Breast epithelium (tissue), 4 donors: ENCODE measurements at regions not wholly inside any gene's neighbourhood (a gene's known extent, or its start where the extent isn't known, plus 50 kb on each side); places are given as distances from the start of the nearest gene placed in this dataset.
"Not testable (repeated sequence)": the region's sequence is repeated elsewhere in the genome, so short reads cannot be mapped to it uniquely, and the experiment has no call there.

Source experiments
- DNase-seq, 2 donors: peaks; one replicate each; pipeline ENCODE4 v3.0.0-alpha.2; 2019; ENCODE audit warnings: low spot score in 2 of 2
- H3K27ac ChIP-seq, 2 donors: fragments of 200-600 bp; sonication (generic) in 1 of 2; one replicate each; pipeline ENCODE4 v1.5.1; 2016 to 2019; ENCODE audit warnings: mild to moderate bottlenecking in 1 of 2
- H3K27me3 ChIP-seq, 2 donors: fragments of 200-600 bp; sonication (generic) in 1 of 2; one replicate each; pipeline versions ENCODE4 v1.5.1 to v1.6.0; 2017 to 2019; ENCODE audit warnings: control low read depth in 1 of 2, mild to moderate bottlenecking in 1 of 2
- H3K36me3 ChIP-seq: fragments of 200-600 bp; one replicate; pipeline ENCODE4 v1.5.1; 2019
- H3K4me1 ChIP-seq, 2 donors: fragments of 200-600 bp; sonication (generic); one replicate each; pipeline ENCODE4 v1.5.1; 2016 to 2019; ENCODE audit warnings: control low read depth in 1 of 2
- H3K4me3 ChIP-seq, 3 donors: fragments of 200-600 bp; sonication (generic); 1 replicate in 2 of 3; 2 replicates in 1 of 3; pipeline ENCODE4 v1.5.1; 2016 to 2019; ENCODE audit warnings: mild to moderate bottlenecking in 3 of 3, moderate library complexity in 2 of 3
- H3K9me3 ChIP-seq, 2 donors: fragments of 200-600 bp; sonication (generic) in 1 of 2; one replicate each; pipeline ENCODE4 v1.5.1; 2016 to 2019; ENCODE audit warnings: control low read depth in 1 of 2
- POLR2A ChIP-seq: fragments of 450-650 bp; IDR thresholded peaks from one replicate; pipeline ENCODE4 v1.6.1; 2016; ENCODE audit warnings: antibody characterized with exemption, mild to moderate bottlenecking, moderate library complexity
- POLR2AphosphoS5 ChIP-seq, 3 donors: sonication (generic); formaldehyde crosslinking; IDR thresholded peaks; one replicate each; pipeline ENCODE4 v1.6.1; 2017; ENCODE audit warnings: antibody characterized with exemption in 3 of 3
- intact Hi-C: fragments of 100-400 bp; cut with DNase I; formaldehyde crosslinking; loops from one replicate; pipeline ENCODE4 v1.15.1; 2023; ENCODE audit warnings: low total_unique reads
- TF ChIP-seq, protein P1 (sequence below), 3 donors: fragments of 450-650 bp; IDR thresholded peaks; one replicate each; pipeline ENCODE4 v1.5.1; 2016 to 2017; ENCODE audit warnings: antibody characterized with exemption in 3 of 3, mild to moderate bottlenecking in 3 of 3, moderate library complexity in 3 of 3

DNA sequence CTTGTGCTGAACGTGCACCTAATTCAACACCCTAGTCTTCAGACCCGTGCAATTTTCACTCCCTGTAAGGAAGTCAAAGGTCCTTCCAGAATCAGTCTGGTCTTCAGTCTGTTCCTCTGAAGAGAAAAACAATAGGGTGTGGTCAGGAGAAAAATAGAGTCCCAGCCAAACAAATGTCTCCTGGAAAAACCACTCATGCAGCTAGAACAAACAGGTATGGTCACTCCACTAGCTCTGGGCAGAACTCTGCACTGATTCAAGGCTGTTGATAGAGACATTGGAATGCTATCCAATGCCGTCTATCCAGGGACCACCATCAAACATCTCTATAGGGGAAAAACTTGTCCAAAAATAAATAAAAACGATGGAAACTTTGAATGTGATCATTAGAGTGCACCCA is 81.8 kb upstream of the MAP3K1 start:
- intact Hi-C loops: no loop called here
- Histone ChIP-seq H3K4me3 (no peak overlapping the region), H3K9me3 (no peaks in the 10 kb centered on the region), H3K36me3 (no peaks in the 10 kb centered on the region), H3K27ac (peak overlapping the region in 1 of 2 donors; percentile 34), H3K27me3 (no peaks in the 10 kb centered on the region), H3K4me1 (no peaks in the 10 kb centered on the region)
- TF ChIP-seq POLR2AphosphoS5 (IDR thresholded peaks at IDR 0.05) (no peak), POLR2A (no peak)
- TF ChIP-seq, protein P1, sequence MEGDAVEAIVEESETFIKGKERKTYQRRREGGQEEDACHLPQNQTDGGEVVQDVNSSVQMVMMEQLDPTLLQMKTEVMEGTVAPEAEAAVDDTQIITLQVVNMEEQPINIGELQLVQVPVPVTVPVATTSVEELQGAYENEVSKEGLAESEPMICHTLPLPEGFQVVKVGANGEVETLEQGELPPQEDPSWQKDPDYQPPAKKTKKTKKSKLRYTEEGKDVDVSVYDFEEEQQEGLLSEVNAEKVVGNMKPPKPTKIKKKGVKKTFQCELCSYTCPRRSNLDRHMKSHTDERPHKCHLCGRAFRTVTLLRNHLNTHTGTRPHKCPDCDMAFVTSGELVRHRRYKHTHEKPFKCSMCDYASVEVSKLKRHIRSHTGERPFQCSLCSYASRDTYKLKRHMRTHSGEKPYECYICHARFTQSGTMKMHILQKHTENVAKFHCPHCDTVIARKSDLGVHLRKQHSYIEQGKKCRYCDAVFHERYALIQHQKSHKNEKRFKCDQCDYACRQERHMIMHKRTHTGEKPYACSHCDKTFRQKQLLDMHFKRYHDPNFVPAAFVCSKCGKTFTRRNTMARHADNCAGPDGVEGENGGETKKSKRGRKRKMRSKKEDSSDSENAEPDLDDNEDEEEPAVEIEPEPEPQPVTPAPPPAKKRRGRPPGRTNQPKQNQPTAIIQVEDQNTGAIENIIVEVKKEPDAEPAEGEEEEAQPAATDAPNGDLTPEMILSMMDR (IDR thresholded peaks at IDR 0.05): no peak
- DNase-seq: no peak

DNA sequence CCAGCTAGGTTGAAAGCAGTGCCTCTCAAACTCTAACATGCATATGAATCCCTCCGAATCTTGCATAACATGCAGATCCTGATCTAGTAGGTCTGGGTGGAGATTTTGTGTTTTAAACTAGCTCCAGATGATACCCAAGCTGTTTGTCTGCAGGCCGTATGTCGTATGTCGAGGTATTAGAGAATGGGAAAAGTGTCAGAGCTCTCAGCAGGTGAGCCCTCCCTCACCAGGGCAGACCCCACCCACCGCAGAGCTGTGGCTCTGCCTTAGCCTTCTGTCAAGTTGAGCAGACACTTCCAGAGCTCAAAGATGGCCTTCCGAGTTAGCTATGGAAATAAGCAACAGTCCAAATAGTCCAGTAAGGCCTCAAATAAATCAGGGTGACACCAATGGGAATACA is 83.2 kb upstream of the MAP3K1 start:
- DNase-seq: no peak
- TF ChIP-seq POLR2A: no peak
- TF ChIP-seq POLR2AphosphoS5 (IDR thresholded peaks at IDR 0.05): no peak
- TF ChIP-seq, protein P1 (IDR thresholded peaks at IDR 0.05): no peak
- Histone ChIP-seq H3K27ac (no peak overlapping the region), H3K4me3 (no peak overlapping the region), H3K9me3 (no peaks in the 10 kb centered on the region), H3K4me1 (no peaks in the 10 kb centered on the region), H3K36me3 (no peaks in the 10 kb centered on the region), H3K27me3 (no peaks in the 10 kb centered on the region)
- intact Hi-C loops: no loop called here

DNA sequence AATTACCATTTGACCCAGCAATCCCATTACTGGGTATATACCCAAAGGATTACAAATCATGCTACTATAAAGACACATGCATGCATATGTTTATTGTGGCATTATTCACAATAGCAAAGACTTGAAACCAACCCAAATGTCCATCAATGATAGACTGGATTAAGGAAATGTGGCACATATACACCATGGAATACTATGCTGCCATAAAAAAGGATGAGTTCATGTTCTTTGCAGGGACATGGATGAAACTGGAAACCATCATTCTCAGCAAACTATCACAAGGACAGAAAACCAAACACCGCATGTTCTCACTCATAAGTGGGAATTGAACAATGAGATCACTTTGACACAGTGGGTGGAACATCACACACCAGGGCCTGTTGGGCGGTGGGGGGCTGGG is 83.9 kb upstream of the MAP3K1 start:
- DNase-seq, H3K9me3 ChIP-seq, H3K27ac ChIP-seq, H3K4me3 ChIP-seq, H3K4me1 ChIP-seq, H3K27me3 ChIP-seq, intact Hi-C loops, H3K36me3 ChIP-seq: not testable (repeated sequence)

DNA sequence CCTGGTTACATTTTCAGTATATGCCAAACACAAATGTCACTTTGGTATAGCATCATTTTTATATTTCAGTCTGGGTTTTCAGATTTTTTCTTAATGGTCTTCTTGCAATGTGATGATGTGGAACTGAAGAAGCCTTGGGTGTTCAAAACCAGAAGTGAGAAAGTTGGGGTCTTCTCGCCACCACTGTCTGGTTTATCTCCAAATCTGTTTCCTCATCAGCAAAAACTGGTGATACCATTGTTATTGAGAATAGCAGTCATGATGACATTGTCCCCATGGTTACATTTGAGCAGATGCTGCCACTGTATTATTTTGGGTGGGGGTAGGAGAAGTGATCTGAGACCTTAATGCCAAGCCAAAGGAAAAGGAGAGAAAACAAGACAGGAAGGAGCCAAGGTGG is 85.9 kb upstream of the MAP3K1 start:
- no peak for DNase-seq
- no peaks in the 10 kb centered on the region for H3K9me3 ChIP-seq
- intact Hi-C loops: no loop called here
- H3K36me3 ChIP-seq: no peaks in the 10 kb centered on the region
- no peaks in the 10 kb centered on the region for H3K4me1 ChIP-seq
- no peak overlapping the region for H3K4me3 ChIP-seq
- no peaks in the 10 kb centered on the region for H3K27me3 ChIP-seq
- TF ChIP-seq, protein P1 (IDR thresholded peaks at IDR 0.05): no peak
- TF ChIP-seq POLR2A (no peak), POLR2AphosphoS5 (IDR thresholded peaks at IDR 0.05) (no peak)
- H3K27ac ChIP-seq: no peak overlapping the region

DNA sequence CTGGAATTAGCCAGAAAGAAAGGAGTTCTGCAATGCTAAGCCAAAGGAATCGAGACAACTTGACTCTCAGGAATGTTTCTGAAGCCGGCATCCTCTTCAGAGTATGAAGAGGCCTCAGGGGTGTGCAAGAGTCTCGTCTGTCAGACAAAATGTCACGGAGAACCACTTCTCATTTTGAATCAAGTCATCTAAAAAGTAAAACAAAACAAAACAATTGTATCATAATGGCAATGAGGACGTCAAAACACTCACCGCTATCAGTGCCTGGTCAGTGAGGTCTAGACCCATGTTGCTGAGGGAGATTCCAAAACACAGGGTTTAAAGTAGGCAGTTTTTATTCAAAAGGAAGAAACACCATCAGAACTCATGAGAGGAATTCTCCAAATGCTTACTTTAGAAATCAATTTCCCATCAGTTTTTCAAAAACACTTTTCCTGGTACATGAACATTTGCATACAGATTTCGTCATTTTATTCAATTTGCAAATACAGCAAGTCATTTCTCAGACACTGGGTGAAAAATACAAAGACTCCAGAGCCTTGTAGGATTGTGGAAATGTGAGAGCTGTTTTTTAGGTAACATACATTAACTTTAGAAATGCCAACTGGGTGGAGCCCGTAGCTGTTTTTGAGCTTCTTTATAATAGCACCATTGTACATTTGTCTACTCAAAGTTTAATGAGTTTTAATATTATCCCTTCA is 89.5 kb upstream of the MAP3K1 start:
- Histone ChIP-seq H3K27me3 (no peaks in the 10 kb centered on the region), H3K36me3 (no peaks in the 10 kb centered on the region), H3K27ac (peak overlapping the region in 1 of 2 donors; percentile 20), H3K4me3 (no peak overlapping the region), H3K4me1 (no peaks in the 10 kb centered on the region), H3K9me3 (no peaks in the 10 kb centered on the region)
- TF ChIP-seq POLR2A: no peak
- TF ChIP-seq, protein P1 (IDR thresholded peaks at IDR 0.05): no peak
- TF ChIP-seq POLR2AphosphoS5 (IDR thresholded peaks at IDR 0.05): no peak
- DNase-seq: no peak
- intact Hi-C loops: no loop called here

DNA sequence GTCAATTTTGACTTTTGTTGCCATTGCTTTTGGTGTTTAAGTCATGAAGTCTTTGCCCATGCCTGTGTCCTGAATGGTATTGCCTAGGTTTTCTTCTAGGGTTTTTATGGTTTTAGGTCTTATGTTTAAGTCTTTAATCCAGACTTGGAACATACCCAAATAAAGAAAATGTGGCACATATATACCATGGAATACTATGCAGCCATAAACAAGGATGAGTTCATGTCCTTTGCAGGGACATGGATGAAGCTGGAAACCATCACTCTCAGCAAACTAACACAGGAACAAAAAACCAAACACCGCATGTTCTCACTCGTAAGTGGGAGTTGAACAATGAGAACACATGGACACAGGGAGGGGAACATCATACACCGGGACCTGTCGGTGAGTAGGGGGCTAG is 90.5 kb upstream of the MAP3K1 start:
- H3K27me3 ChIP-seq, intact Hi-C loops, DNase-seq, H3K4me3 ChIP-seq, H3K36me3 ChIP-seq, H3K4me1 ChIP-seq, H3K27ac ChIP-seq, H3K9me3 ChIP-seq: not testable (repeated sequence)
